Upper lobe of right lung (tissue), 1 donor: ENCODE measurements at regions not wholly inside any gene's neighbourhood (a gene's known extent, or its start where the extent isn't known, plus 50 kb on each side); places are given as distances from the start of the nearest gene placed in this dataset.

Experiments used
- ATAC-seq: fragments of 200-7000 bp; cut with Tn5 transposase; one replicate; pipeline ENCODE4 v1.9.1; 2020; ENCODE audit warnings: mild to moderate bottlenecking, moderate library complexity
- DNase-seq: peaks from one replicate; pipeline ENCODE4 v3.0.0-alpha.2; 2020
- H3K27ac ChIP-seq: fragments of 200-600 bp; one replicate; pipeline ENCODE4 v1.8.0; 2022
- H3K27me3 ChIP-seq: fragments of 200-600 bp; one replicate; pipeline ENCODE4 v1.8.0; 2022; ENCODE audit warnings: mild to moderate bottlenecking
- H3K36me3 ChIP-seq: fragments of 200-600 bp; one replicate; pipeline ENCODE4 v1.8.0; 2022
- H3K4me1 ChIP-seq: fragments of 200-600 bp; one replicate; pipeline ENCODE4 v1.8.0; 2022
- H3K4me3 ChIP-seq: fragments of 200-600 bp; one replicate; pipeline ENCODE4 v1.8.0; 2022; ENCODE audit warnings: mild to moderate bottlenecking
- H3K9me3 ChIP-seq: fragments of 200-600 bp; one replicate; pipeline ENCODE4 v1.8.0; 2022
- intact Hi-C: fragments of 100-400 bp; cut with DNase I; formaldehyde crosslinking; loops from one replicate; pipeline ENCODE4 v1.11.0; 2022
- TF ChIP-seq, protein P1 (sequence below): fragments of 200-600 bp; IDR thresholded peaks from one replicate; pipeline ENCODE4 v1.8.0; 2022; ENCODE audit warnings: antibody characterized with exemption
- donor health status: DM: no; HTN: yes; CAD: no; lungs with severe emphysema.

DNA sequence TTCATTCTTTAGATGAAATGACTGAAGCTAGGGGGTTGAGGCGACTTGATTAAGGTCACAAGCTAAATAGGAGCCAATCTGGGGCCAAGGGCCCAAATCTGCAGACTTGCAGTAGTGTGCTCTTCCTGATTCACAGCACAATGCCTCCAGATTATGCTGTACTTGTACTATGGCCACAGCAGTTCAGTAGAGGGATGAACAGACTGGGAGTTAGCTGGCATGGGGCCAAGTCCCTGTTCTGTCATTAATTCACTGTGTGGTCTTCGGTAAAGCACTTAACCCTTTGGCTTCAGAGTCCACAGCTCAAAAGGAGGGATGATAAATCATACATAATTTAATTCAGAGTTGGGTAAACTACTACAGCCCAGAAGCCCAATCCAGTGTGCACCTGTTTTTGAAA is 196.8 kb downstream of the XPNPEP1 start:
- TF ChIP-seq, protein P1, sequence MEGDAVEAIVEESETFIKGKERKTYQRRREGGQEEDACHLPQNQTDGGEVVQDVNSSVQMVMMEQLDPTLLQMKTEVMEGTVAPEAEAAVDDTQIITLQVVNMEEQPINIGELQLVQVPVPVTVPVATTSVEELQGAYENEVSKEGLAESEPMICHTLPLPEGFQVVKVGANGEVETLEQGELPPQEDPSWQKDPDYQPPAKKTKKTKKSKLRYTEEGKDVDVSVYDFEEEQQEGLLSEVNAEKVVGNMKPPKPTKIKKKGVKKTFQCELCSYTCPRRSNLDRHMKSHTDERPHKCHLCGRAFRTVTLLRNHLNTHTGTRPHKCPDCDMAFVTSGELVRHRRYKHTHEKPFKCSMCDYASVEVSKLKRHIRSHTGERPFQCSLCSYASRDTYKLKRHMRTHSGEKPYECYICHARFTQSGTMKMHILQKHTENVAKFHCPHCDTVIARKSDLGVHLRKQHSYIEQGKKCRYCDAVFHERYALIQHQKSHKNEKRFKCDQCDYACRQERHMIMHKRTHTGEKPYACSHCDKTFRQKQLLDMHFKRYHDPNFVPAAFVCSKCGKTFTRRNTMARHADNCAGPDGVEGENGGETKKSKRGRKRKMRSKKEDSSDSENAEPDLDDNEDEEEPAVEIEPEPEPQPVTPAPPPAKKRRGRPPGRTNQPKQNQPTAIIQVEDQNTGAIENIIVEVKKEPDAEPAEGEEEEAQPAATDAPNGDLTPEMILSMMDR, result no peak
- no peak overlapping the region for H3K27ac ChIP-seq
- intact Hi-C loops, result no loop called here
- H3K36me3 ChIP-seq, result no peaks in the 10 kb centered on the region
- H3K4me3 ChIP-seq, result no peak overlapping the region
- H3K27me3 ChIP-seq, result no peaks in the 10 kb centered on the region
- ATAC-seq (no peak), DNase-seq (no peak)
- H3K9me3 ChIP-seq, result no peaks in the 10 kb centered on the region
- H3K4me1 ChIP-seq, result no peaks in the 10 kb centered on the region

DNA sequence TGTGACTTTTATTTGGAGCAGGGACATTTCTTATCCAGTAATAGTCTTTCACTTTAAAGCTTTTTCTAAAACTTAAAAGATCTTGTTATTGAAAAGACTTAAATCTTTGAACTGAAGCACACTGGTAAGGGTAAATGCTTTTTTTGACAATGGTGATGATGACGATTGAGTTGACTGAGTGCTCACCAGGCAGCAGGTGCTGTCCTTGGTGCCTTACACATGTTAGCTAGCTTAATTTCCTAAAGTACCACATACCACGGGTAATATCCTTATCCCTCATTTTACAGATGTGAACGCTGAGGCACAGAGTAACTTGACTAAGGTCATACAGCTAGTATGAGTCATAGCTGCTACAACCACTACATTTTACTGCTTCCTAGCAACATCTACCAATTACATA is 200.0 kb downstream of the XPNPEP1 start:
- Histone ChIP-seq H3K4me3 (no peak overlapping the region), H3K4me1 (no peaks in the 10 kb centered on the region), H3K27ac (no peak overlapping the region), H3K27me3 (no peaks in the 10 kb centered on the region), H3K9me3 (no peaks in the 10 kb centered on the region), H3K36me3 (no peaks in the 10 kb centered on the region)
- DNase-seq (no peak), ATAC-seq (no peak)
- intact Hi-C loops, result no loop called here
- TF ChIP-seq, protein P1, result no peak

DNA sequence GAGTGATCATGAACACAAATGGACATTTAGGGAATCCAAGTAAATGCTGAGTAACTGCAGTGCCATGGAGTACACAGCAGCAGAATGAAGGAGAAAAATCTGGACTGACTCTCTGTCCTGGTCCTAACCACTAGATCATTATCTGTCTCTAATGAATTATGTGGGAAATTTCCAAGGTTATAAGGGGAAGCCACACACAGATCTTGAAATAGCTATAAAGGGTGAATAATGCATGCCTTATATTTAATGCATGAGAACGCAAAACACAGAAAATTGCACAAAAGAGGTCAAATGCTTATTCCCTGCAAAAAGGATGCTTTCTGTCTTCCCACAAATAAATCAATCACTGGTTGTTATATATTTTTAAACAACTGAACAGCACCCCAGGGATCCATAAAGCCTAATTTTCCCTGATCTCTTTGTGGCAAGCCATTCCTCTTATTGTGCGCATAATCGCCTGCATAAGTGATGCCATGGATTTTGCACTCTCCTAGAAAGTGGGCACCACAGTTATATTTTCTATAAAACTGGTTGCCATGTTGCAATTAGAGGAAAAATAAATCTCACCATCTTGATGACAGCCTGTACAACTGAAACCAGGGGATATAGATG is 201.8 kb downstream of the XPNPEP1 start:
- ATAC-seq (no peak), DNase-seq (no peak)
- no peak overlapping the region for H3K4me3 ChIP-seq
- no peaks in the 10 kb centered on the region for H3K27me3 ChIP-seq
- H3K4me1 ChIP-seq, result no peaks in the 10 kb centered on the region
- TF ChIP-seq, protein P1, result no peak
- intact Hi-C loops, result no loop called here
- no peaks in the 10 kb centered on the region for H3K9me3 ChIP-seq
- H3K27ac ChIP-seq, result no peak overlapping the region
- no peaks in the 10 kb centered on the region for H3K36me3 ChIP-seq

DNA sequence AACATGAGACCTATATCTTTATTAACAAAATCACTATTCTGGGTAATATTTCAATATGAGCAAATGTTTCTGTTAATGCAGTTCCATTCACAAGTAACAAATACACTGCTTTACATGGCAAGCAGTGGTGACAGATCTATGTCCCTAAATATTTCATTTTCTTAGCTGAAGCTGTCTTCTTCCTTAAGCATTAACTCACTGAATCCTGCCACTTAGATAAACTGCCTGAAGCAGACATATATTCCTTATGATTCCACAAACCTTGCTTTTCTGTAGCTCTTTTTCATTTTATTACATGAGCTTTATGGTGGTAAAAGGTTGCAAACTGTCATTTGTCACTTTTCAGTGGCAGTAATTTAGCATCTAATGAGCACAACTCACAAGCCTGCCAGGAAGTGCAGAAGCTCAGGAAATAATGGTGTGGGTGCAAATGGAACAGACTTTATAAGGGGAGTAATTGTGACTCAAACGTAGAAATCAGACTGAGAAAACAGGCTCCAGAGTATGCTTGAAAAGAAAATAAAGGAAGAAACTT is 217.2 kb downstream of the XPNPEP1 start:
- Histone ChIP-seq H3K9me3 (peaks cover 6% of the 10 kb centered on the region), H3K36me3 (no peaks in the 10 kb centered on the region), H3K4me3 (no peak overlapping the region), H3K27ac (no peak overlapping the region), H3K27me3 (no peaks in the 10 kb centered on the region), H3K4me1 (no peaks in the 10 kb centered on the region)
- TF ChIP-seq, protein P1, result no peak
- no peak for ATAC-seq
- DNase-seq, result no peak
- intact Hi-C loops, result no loop called here

DNA sequence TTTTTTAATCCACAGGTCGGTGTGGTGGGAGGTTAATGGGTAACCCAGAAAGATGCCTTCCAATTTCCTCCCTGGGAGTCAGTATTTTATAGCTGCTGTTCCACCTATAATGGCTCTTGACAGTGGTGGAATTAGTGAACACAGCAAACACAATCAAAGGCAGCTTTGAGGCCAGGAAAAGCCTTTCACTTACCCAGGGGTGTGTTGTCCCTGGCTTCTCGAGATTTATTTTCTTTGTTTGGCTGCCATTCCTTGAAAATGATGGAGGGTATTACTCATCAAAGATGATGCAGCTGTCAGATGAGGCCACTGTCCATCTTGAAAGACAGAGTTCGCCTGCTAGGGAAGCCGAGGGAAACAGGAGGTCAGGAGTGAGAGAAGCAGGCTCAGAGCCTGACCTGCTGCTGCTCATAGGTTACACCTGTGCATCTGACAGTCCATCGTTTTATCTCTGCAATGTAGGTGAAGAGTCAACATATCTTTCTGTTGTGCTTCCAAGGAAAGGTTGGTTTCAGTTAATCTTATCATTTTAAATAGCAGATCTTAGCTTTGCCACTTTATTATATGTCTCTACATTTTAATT is 221.6 kb downstream of the XPNPEP1 start:
- no peak overlapping the region for H3K4me3 ChIP-seq
- H3K27ac ChIP-seq, result no peak overlapping the region
- intact Hi-C loops, result no loop called here
- ATAC-seq, result no peak
- no peaks in the 10 kb centered on the region for H3K9me3 ChIP-seq
- H3K4me1 ChIP-seq, result no peaks in the 10 kb centered on the region
- H3K36me3 ChIP-seq, result no peaks in the 10 kb centered on the region
- TF ChIP-seq, protein P1, result no peak
- no peak for DNase-seq
- H3K27me3 ChIP-seq, result no peaks in the 10 kb centered on the region
